Neural cell (in vitro differentiated cells): ENCODE measurements at regions not wholly inside any gene's neighbourhood (a gene's known extent, or its start where the extent isn't known, plus 50 kb on each side); places are given as distances from the start of the nearest gene placed in this dataset.
"Not testable (repeated sequence)": the region's sequence is repeated elsewhere in the genome, so short reads cannot be mapped to it uniquely, and the experiment has no call there.

Source experiments
- H2AFZ ChIP-seq: fragments of 200-600, 300-800 bp; sonication (generic), shearing (Covaris generic); 2 replicates; pipeline ENCODE4 v1.6.0; 2014; ENCODE audit warnings: low read depth, mild to moderate bottlenecking, antibody characterized with exemption, low read length, moderate library complexity
- H3F3A ChIP-seq: fragments of 200-600 bp; shearing (Covaris generic); 2 replicates; pipeline ENCODE4 v1.6.1; 2016; ENCODE audit warnings: mild to moderate bottlenecking, moderate library complexity, mixed read lengths, antibody characterized with exemption, low read length; ENCODE audit not compliant: insufficient read depth, poor library complexity, severe bottlenecking
- H3K27ac ChIP-seq: fragments of 200-600, 300-800 bp; sonication (generic), shearing (Covaris generic); 2 replicates; pipeline ENCODE4 v1.5.1; 2014; ENCODE audit warnings: mild to moderate bottlenecking, low read length, moderate library complexity
- H3K27me3 ChIP-seq: fragments of 300-800, 200-600 bp; sonication (generic), shearing (Covaris generic); 2 replicates; pipeline ENCODE4 v1.6.0; 2014; ENCODE audit warnings: mild to moderate bottlenecking, low read depth, low read length, moderate library complexity; ENCODE audit not compliant: insufficient read depth
- H3K36me3 ChIP-seq: fragments of 300-800, 200-600 bp; sonication (generic), shearing (Covaris generic); 2 replicates; pipeline ENCODE4 v1.5.1; 2014; ENCODE audit warnings: mild to moderate bottlenecking, antibody characterized with exemption, low read length, moderate library complexity; ENCODE audit not compliant: insufficient read depth
- H3K4me2 ChIP-seq: fragments of 300-800, 200-600 bp; sonication (generic), shearing (Covaris generic); 2 replicates; pipeline ENCODE4 v1.6.0; 2014; ENCODE audit warnings: mild to moderate bottlenecking, low read length
- H3K4me3 ChIP-seq: fragments of 300-800, 200-600 bp; sonication (generic), shearing (Covaris generic); 2 replicates; pipeline ENCODE4 v1.5.1; 2014; ENCODE audit warnings: mild to moderate bottlenecking, low read length, moderate library complexity
- H3K79me2 ChIP-seq: fragments of 200-600 bp; shearing (Covaris generic); replicated peaks from 2 replicates; pipeline ENCODE4 v1.6.0; 2014; ENCODE audit warnings: mild to moderate bottlenecking, low read length, moderate library complexity; ENCODE audit not compliant: insufficient read depth
- H3K9ac ChIP-seq: fragments of 300-800, 200-600 bp; sonication (generic), shearing (Covaris generic); 2 replicates; pipeline ENCODE4 v1.6.1; 2016; ENCODE audit warnings: mild to moderate bottlenecking, low read length, mixed read lengths
- H3K9me2 ChIP-seq: fragments of 200-600 bp; shearing (Covaris generic); 2 replicates; pipeline ENCODE4 v1.6.1; 2016; ENCODE audit warnings: mild to moderate bottlenecking, low read length, mixed read lengths; ENCODE audit not compliant: insufficient read depth
- H3K9me3 ChIP-seq: fragments of 200-600, 300-800 bp; sonication (generic), shearing (Covaris generic); 2 replicates; pipeline ENCODE4 v1.6.1; 2016; ENCODE audit warnings: mild to moderate bottlenecking, mixed run types, low read length, moderate library complexity, mixed read lengths
- H4K20me1 ChIP-seq: fragments of 200-600 bp; shearing (Covaris generic); 2 replicates; pipeline ENCODE4 v1.6.1; 2016; ENCODE audit warnings: mild to moderate bottlenecking, mixed run types; ENCODE audit not compliant: insufficient read depth
- CTCF ChIP-seq: fragments of 450-650 bp; IDR thresholded peaks from 2 replicates; pipeline ENCODE4 v1.5.1; 2014; ENCODE audit warnings: antibody characterized with exemption, mild to moderate bottlenecking, moderate library complexity; ENCODE audit not compliant: poor library complexity, severe bottlenecking
- EP300 ChIP-seq: fragments of 450-650 bp; conservative IDR thresholded peaks from 2 replicates; pipeline ENCODE4 v1.6.1; 2014; ENCODE audit warnings: antibody characterized with exemption, mild to moderate bottlenecking, moderate library complexity; ENCODE audit not compliant: poor library complexity, severe bottlenecking
- EZH2 ChIP-seq: fragments of 200-600, 300-800 bp; shearing (Covaris generic), sonication (generic); IDR thresholded peaks from 2 replicates; pipeline ENCODE4 v1.6.1; 2014; ENCODE audit warnings: antibody characterized with exemption, low read length, borderline replicate concordance, mild to moderate bottlenecking; ENCODE audit not compliant: insufficient read depth, poor library complexity, severe bottlenecking
- MXI1 ChIP-seq: fragments of 450-650 bp; conservative IDR thresholded peaks from 2 replicates; pipeline ENCODE4 v1.6.1; 2014; ENCODE audit warnings: antibody characterized with exemption, mild to moderate bottlenecking; ENCODE audit not compliant: poor library complexity, severe bottlenecking
- POLR2AphosphoS5 ChIP-seq: IDR thresholded peaks from 2 replicates; pipeline ENCODE4 v1.6.1; 2012
- RAD21 ChIP-seq: fragments of 450-650 bp; conservative IDR thresholded peaks from 2 replicates; pipeline ENCODE4 v1.6.1; 2014; ENCODE audit warnings: antibody characterized with exemption, mild to moderate bottlenecking, moderate library complexity
- REST ChIP-seq: IDR thresholded peaks from 2 replicates; pipeline ENCODE4 v1.6.1; 2012; ENCODE audit warnings: borderline replicate concordance
- SMC3 ChIP-seq: fragments of 450-650 bp; conservative IDR thresholded peaks from 2 replicates; pipeline ENCODE4 v1.6.1; 2014; ENCODE audit warnings: antibody characterized with exemption, mild to moderate bottlenecking, moderate library complexity; ENCODE audit not compliant: poor library complexity
- TAF1 ChIP-seq: IDR thresholded peaks from 2 replicates; pipeline ENCODE4 v1.6.1; 2012; ENCODE audit warnings: low read depth

- H2AFZ ChIP-seq: no peak overlapping the region
- no peak overlapping the region for H3K9ac ChIP-seq
- no peaks in the 10 kb centered on the region for H3K9me3 ChIP-seq
- TF ChIP-seq RAD21 (no peak), REST (no peak), POLR2AphosphoS5 (no peak), CTCF (no peak), TAF1 (no peak), EZH2 (no peak), EP300 (no peak), MXI1 (no peak), SMC3 (no peak)
- no peak overlapping the region for H3K4me2 ChIP-seq
- H3K27ac ChIP-seq: no peak overlapping the region
- H3K27me3 ChIP-seq: no peaks in the 10 kb centered on the region
- H4K20me1 ChIP-seq: no peaks in the 10 kb centered on the region
- H3K4me3 ChIP-seq: no peak overlapping the region
- no peaks in the 10 kb centered on the region for H3K36me3 ChIP-seq
- no peaks in the 10 kb centered on the region for H3F3A ChIP-seq
- H3K79me2 ChIP-seq: no peaks in the 10 kb centered on the region
- H3K9me2 ChIP-seq: no peaks in the 10 kb centered on the region
These were observed 1543.1 kb downstream of the FAM181B start for GRCh38 chr11:81190546-81190945.

- not testable (repeated sequence) for H3K27ac ChIP-seq, H3K27me3 ChIP-seq, H3K9me3 ChIP-seq, H3K79me2 ChIP-seq, H4K20me1 ChIP-seq, H3K4me3 ChIP-seq, H3K4me2 ChIP-seq, H2AFZ ChIP-seq, H3F3A ChIP-seq, H3K9me2 ChIP-seq, H3K9ac ChIP-seq, H3K36me3 ChIP-seq
These were observed 1546.6 kb downstream of the FAM181B start for GRCh38 chr11:81187033-81187432.

GRCh38 chr11:81174646-81175330 is 1558.9 kb downstream of the FAM181B start:
- H4K20me1 ChIP-seq: no peaks in the 10 kb centered on the region
- H3K36me3 ChIP-seq: no peaks in the 10 kb centered on the region
- no peak overlapping the region for H3K27ac ChIP-seq
- no peak overlapping the region for H3K9ac ChIP-seq
- no peaks in the 10 kb centered on the region for H3F3A ChIP-seq
- H3K79me2 ChIP-seq: no peaks in the 10 kb centered on the region
- TF ChIP-seq EP300: no peak
- no peak for TF ChIP-seq TAF1
- no peak for TF ChIP-seq RAD21
- no peak for TF ChIP-seq EZH2
- TF ChIP-seq POLR2AphosphoS5: no peak
- TF ChIP-seq MXI1: no peak
- TF ChIP-seq SMC3: no peak
- no peak for TF ChIP-seq REST
- H3K9me3 ChIP-seq: no peaks in the 10 kb centered on the region
- no peaks in the 10 kb centered on the region for H3K9me2 ChIP-seq
- no peak overlapping the region for H3K4me2 ChIP-seq
- no peak overlapping the region for H2AFZ ChIP-seq
- H3K27me3 ChIP-seq: no peaks in the 10 kb centered on the region
- H3K4me3 ChIP-seq: no peak overlapping the region
